ENCODE measurements at regions not wholly inside any gene's neighbourhood (a gene's known extent, or its start where the extent isn't known, plus 50 kb on each side); places are given as distances from the start of the nearest gene placed in this dataset.
A peak's percentile ranks its signal among the peaks of the same experiment; 100 is the strongest.

DNA sequence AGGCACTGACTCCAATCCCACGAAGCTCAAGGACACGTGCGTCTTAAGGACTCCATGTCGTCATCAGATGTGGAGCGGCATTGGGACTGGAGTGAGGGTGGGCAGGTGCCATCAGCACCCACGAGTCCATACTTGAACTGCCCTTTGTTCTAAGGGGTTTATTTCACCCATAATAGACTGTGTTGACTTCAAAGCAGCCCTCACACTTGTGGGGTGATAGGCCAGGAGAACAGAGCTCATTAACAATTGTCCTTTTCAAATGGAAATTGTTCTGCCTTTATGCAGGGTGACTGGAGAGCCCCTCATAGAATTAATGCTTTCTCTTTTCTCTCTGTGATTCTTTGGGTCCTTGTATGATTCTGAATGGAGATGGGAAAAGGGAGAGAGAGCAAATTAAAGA, 376.9 kb upstream of the MGMT start:
- H3K4me3 Mint-ChIP-seq, result no peak overlapping the region
- H3K27ac Mint-ChIP-seq, result no peak overlapping the region
- H3K27me3 Mint-ChIP-seq (ENCODE audit: low read depth), result peaks cover 41% of the 10 kb centered on the region
- TF ChIP-seq, protein P1, sequence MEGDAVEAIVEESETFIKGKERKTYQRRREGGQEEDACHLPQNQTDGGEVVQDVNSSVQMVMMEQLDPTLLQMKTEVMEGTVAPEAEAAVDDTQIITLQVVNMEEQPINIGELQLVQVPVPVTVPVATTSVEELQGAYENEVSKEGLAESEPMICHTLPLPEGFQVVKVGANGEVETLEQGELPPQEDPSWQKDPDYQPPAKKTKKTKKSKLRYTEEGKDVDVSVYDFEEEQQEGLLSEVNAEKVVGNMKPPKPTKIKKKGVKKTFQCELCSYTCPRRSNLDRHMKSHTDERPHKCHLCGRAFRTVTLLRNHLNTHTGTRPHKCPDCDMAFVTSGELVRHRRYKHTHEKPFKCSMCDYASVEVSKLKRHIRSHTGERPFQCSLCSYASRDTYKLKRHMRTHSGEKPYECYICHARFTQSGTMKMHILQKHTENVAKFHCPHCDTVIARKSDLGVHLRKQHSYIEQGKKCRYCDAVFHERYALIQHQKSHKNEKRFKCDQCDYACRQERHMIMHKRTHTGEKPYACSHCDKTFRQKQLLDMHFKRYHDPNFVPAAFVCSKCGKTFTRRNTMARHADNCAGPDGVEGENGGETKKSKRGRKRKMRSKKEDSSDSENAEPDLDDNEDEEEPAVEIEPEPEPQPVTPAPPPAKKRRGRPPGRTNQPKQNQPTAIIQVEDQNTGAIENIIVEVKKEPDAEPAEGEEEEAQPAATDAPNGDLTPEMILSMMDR (IDR thresholded peaks at IDR 0.05; ENCODE audit: unreplicated experiment in 3 of 3), result no peak
- H3K9me3 Mint-ChIP-seq, result no peaks in the 10 kb centered on the region
- peaks cover 11% of the 10 kb centered on the region for H3K4me1 Mint-ChIP-seq
- no peaks in the 10 kb centered on the region for H3K36me3 Mint-ChIP-seq (ENCODE audit: low read depth)

- Mint-ChIP-seq H3K27ac (no peak overlapping the region), H3K9me3 (no peaks in the 10 kb centered on the region), H3K27me3 (ENCODE audit: low read depth) (peaks cover 41% of the 10 kb centered on the region), H3K4me1 (peaks cover 17% of the 10 kb centered on the region), H3K36me3 (ENCODE audit: low read depth) (no peaks in the 10 kb centered on the region), H3K4me3 (no peak overlapping the region)
- TF ChIP-seq, protein P1 (IDR thresholded peaks at IDR 0.05; ENCODE audit: unreplicated experiment in 3 of 3), result no peak
Measured at GRCh38 chr10:129090618-129091366, 376.2 kb upstream of the MGMT start.

- TF ChIP-seq, protein P1 (IDR thresholded peaks at IDR 0.05; ENCODE audit: unreplicated experiment in 3 of 3), result no peak
- H3K4me1 Mint-ChIP-seq, result peaks cover 39% of the 10 kb centered on the region
- no peaks in the 10 kb centered on the region for H3K9me3 Mint-ChIP-seq
- no peak overlapping the region for H3K4me3 Mint-ChIP-seq
- H3K27ac Mint-ChIP-seq, result no peak overlapping the region
- no peaks in the 10 kb centered on the region for H3K36me3 Mint-ChIP-seq (ENCODE audit: low read depth)
- H3K27me3 Mint-ChIP-seq (ENCODE audit: low read depth), result peaks cover 59% of the 10 kb centered on the region
Measured at GRCh38 chr10:129093641-129094040, 373.4 kb upstream of the MGMT start.

DNA sequence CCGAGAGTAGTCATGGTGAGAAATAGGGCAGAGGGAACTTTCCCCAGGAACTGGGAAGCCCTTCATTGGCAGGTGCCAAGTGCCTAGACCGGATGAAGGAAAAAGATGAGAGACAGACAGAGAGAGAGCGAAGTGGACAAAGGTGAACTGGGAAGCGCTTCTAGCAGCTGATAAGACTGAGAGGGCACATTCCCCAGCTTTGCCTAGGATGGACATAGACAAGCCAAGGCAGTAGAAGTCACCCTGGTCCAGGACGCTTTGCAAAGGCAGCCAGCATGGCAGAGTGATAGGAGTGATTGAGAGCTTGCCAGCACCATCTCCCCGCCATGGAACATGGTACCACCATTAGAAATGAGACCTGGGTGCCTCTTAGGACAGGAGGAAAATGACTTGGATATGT, 372.8 kb upstream of the MGMT start:
- Mint-ChIP-seq H3K36me3 (ENCODE audit: low read depth) (no peaks in the 10 kb centered on the region), H3K9me3 (no peaks in the 10 kb centered on the region), H3K27me3 (ENCODE audit: low read depth) (peaks cover 62% of the 10 kb centered on the region), H3K27ac (no peak overlapping the region), H3K4me3 (no peak overlapping the region), H3K4me1 (peaks cover 39% of the 10 kb centered on the region)
- TF ChIP-seq, protein P1 (IDR thresholded peaks at IDR 0.05; ENCODE audit: unreplicated experiment in 3 of 3), result no peak

GRCh38 chr10:129094861-129095260, 372.2 kb upstream of the MGMT start:
- Mint-ChIP-seq H3K27me3 (ENCODE audit: low read depth) (peaks cover 62% of the 10 kb centered on the region), H3K36me3 (ENCODE audit: low read depth) (no peaks in the 10 kb centered on the region), H3K27ac (peak overlapping the region; percentile 48 to 73 (median 62)), H3K4me1 (peaks cover 39% of the 10 kb centered on the region), H3K4me3 (no peak overlapping the region), H3K9me3 (no peaks in the 10 kb centered on the region)
- TF ChIP-seq, protein P1 (IDR thresholded peaks at IDR 0.05; ENCODE audit: unreplicated experiment in 3 of 3), result no peak

DNA sequence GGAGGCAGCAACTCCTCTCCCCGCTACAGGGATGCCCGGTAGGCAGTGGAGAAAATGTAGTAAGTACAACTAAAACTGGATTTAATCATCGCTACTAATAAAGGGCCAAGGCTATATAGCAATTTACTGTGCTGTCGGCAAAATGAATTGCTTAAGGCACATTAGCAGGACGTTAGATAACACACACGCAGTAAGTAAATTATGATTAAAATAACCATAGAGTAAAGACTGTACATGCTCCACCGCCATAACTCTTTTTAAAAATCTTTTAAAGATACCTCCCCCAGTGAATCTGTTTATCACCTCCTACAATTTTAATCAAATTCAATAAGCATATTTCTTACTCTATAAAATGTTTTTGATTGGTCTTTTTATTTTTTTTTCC, 371.4 kb upstream of the MGMT start:
- Mint-ChIP-seq H3K36me3 (ENCODE audit: low read depth) (no peaks in the 10 kb centered on the region), H3K27ac (peak overlapping the region; percentile 48 to 73 (median 62)), H3K9me3 (peaks cover 4% of the 10 kb centered on the region), H3K4me3 (no peak overlapping the region), H3K4me1 (peaks cover 39% of the 10 kb centered on the region), H3K27me3 (ENCODE audit: low read depth) (peaks cover 61% of the 10 kb centered on the region)
- TF ChIP-seq, protein P1 (IDR thresholded peaks at IDR 0.05; ENCODE audit: unreplicated experiment in 3 of 3), result no peak
